Left lobe of liver (tissue), 2 donors: ENCODE measurements at regions not wholly inside any gene's neighbourhood (a gene's known extent, or its start where the extent isn't known, plus 50 kb on each side); places are given as distances from the start of the nearest gene placed in this dataset.
"Not testable (repeated sequence)": the region's sequence is repeated elsewhere in the genome, so short reads cannot be mapped to it uniquely, and the experiment has no call there.

ENCODE experiments used
- ATAC-seq: fragments of 200-7000 bp; cut with Tn5 transposase; one replicate; pipeline ENCODE4 v1.9.1; 2020; ENCODE audit warnings: mild to moderate bottlenecking, moderate library complexity
- DNase-seq: peaks from one replicate; pipeline ENCODE4 v3.0.0-alpha.2; 2020; ENCODE audit warnings: low spot score
- donor health status: DM: no; HTN: no; CAD: no; lungs with moderate emphysema.
- donor health status: DM: no; HTN: yes; CAD: no.

DNA sequence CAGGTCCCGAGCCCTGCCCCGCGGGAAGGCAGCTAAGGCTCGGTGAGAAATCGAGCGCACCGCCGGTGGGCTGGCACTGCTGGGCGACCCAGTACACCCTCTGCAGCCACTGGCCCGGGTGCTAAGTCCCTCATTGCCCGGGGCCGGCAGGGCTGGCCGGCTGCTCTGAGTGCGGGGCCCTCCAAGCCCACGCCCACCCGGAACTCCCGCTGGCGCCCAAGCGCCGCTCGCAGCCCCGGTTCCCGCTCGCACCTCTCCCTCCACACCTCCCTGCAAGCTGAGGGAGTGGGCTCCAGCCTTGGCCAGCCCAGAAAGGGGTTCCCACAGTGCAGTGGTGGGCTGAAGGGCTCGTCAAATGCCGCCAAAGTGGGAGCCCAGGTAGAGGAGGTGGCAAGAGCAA lies 63.2 kb upstream of the IER3 start:
- DNase-seq, result not testable (repeated sequence)

DNA sequence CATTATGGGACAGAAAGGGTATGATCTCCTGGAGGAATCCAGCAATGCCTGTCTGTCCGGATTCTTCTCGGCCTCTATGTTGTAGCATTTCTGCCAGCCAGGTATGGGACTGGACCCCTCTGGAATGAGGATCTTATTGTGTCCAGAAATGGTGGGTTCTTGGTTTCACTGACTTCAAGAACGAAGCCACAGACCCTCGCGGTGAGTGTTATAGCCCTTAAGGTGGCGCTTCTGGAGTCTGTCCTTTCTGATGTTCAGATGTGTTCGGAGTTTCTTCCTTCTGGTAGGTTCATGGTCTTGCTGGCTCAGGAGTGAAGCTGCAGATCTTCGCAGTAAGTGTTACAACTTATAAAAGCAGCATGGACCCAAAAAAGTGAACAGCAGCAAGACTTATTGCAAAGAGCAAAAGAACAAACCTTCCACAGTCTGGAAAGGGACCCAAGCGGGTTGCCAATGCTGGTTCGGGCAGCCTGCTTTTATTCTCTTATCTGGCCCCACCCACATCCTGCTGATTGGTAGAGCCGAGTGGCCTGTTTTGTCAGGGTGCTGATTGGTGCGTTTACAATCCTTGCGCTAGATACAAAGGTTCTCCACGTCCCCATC lies 62.3 kb upstream of the IER3 start:
- no peak for ATAC-seq
- no peak for DNase-seq

More for the DNA sequence above, 63.2 kb upstream of the IER3 start:
- ATAC-seq, result not testable (repeated sequence)

GRCh38 chr6:30804333-30804732 lies 60.0 kb upstream of the IER3 start:
- no peak for ATAC-seq
- no peak for DNase-seq

DNA sequence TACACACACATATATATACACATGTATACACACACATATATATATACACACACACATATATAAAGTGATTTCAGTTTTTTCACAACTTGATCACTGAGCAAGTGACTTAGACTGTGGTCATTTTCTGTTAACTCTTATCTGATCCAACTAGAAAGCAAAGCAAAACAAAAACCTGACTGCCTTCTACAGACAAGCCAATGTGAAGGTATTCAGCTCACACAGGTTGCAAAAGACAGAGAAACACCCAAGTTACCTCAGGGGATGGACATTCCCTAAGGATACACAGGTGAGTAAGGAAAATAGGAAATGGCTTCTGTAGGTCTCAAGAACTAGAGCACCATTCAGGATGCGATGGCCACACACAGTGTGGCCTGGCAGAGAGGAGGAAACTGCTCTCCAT lies 58.4 kb upstream of the IER3 start:
- DNase-seq, result no peak
- ATAC-seq, result no peak

- no peak for DNase-seq
Observed at GRCh38 chr6:30801950-30802349, 57.6 kb upstream of the IER3 start.

GRCh38 chr6:30800871-30801270 lies 56.5 kb upstream of the IER3 start:
- ATAC-seq (peak; percentile 24), DNase-seq (no peak)

More at GRCh38 chr6:30801950-30802349, 57.6 kb upstream of the IER3 start:
- ATAC-seq, result no peak

DNA sequence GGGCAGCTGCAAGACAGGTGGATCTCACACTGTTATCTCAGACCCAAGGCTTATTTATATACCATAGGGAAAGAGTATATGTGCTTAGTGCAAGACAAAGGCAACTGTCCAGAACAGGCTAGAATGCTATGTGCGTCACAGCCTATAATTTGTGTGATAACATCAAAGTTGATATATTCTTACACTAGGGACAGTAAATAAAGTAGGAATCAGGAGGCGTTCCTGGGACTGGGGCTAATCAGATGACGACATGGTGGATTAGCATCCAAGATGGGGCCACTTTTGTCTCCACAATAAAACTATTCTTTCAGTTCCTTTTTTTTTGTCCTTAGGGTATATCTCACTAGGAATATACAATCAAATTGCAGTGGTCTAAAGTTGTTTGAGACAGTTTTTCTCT lies 54.9 kb upstream of the IER3 start:
- ATAC-seq (no peak), DNase-seq (no peak)

- ATAC-seq (no peak), DNase-seq (no peak)
Observed at GRCh38 chr6:30798494-30798893, 54.1 kb upstream of the IER3 start.

GRCh38 chr6:30795549-30796293 lies 51.4 kb upstream of the IER3 start:
- DNase-seq, result no peak
- ATAC-seq, result no peak
